AG04449 (cell line): ENCODE measurements at regions not wholly inside any gene's neighbourhood (a gene's known extent, or its start where the extent isn't known, plus 50 kb on each side); places are given as distances from the start of the nearest gene placed in this dataset.
A peak's percentile ranks its signal among the peaks of the same experiment; 100 is the strongest.

Experiments
- CTCF ChIA-PET: fragments of 350-600 bp; formaldehyde crosslinking; extraction: SDS; loops from one replicate; lab custom pipeline; 2021; ENCODE audit warnings: antibody characterized with exemption; lab: Yijun Ruan, JAX
- POLR2A ChIA-PET: fragments of 400-600, 350-600 bp; formaldehyde crosslinking; extraction: SDS; loops from one replicate; lab custom pipeline; 2020; ENCODE audit warnings: antibody characterized with exemption, inconsistent platforms; lab: Yijun Ruan, JAX
- DNase-seq: peaks from one replicate; pipeline ENCODE4 v3.0.0-alpha.2; 2010; ENCODE audit warnings: low read depth, low spot score
- H3K4me3 ChIP-seq: 2 replicates; pipeline ENCODE4 v1.5.1; 2011; ENCODE audit warnings: low read depth, mild to moderate bottlenecking, control low read depth, low read length
- CTCF ChIP-seq: IDR thresholded peaks from one replicate; pipeline ENCODE4 v1.5.1; 2011; ENCODE audit warnings: mild to moderate bottlenecking, moderate library complexity, low read length, control low read depth, inconsistent platforms; ENCODE audit not compliant: insufficient read depth; ENCODE audit errors: missing control alignments

GRCh38 chr5:167849874-167850273 is 441.6 kb upstream of the WWC1 start:
- CTCF ChIA-PET = interaction anchor here (0.6 to 1.0 kb wide), 2 partner anchors 24 to 446 kb away, joined by 3 to 4 read pairs; no protein-coding TSS in a partner anchor
- POLR2A ChIA-PET = no interaction called here
- TF ChIP-seq CTCF = no peak

DNA sequence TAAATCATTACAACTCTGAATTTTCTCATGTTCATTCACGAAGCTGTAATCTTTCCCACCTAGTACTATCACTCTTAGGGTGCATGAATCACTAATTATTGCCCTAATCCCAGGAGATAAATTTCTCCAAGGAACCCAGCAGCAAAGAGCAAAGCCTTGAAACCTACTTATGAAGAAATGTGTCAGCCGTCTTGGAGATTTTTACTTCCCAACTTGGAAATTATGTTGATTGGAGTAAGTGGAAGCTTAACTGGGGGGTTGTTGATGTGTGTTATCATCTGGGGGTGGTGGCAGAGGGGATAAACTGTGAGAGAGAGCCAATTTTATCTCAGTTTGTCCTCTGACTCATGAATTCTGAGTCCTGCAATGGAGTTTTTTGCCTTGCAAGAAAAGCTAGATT is 440.5 kb upstream of the WWC1 start:
- CTCF ChIA-PET = interaction anchor here (0.7 to 1.8 kb wide), 3 partner anchors 8 to 16 kb away, joined by 3 to 9 read pairs (median 3); no protein-coding TSS in a partner anchor
- H3K4me3 ChIP-seq = no peak overlapping the region
- TF ChIP-seq CTCF = no peak
- POLR2A ChIA-PET = interaction anchor here (0.6 to 1.1 kb wide), 2 partner anchors 95 to 100 kb away, joined by 3 to 5 read pairs; no protein-coding TSS in a partner anchor
- DNase-seq = no peak

More at GRCh38 chr5:167849874-167850273, 441.6 kb upstream of the WWC1 start:
- H3K4me3 ChIP-seq = no peak overlapping the region
- no peak for DNase-seq

- TF ChIP-seq CTCF = no peak
- no peak overlapping the region for H3K4me3 ChIP-seq
- POLR2A ChIA-PET = interaction anchor here (1.1 kb wide), 1 partner anchor 94 kb away, joined by 5 read pairs; no protein-coding TSS in a partner anchor
- no peak for DNase-seq
- CTCF ChIA-PET = interaction anchor here (0.7 to 1.8 kb wide), 5 partner anchors 9 to 270 kb away, joined by 3 to 9 read pairs (median 4); no protein-coding TSS in a partner anchor
Measured at GRCh38 chr5:167851416-167851815, 440.0 kb upstream of the WWC1 start.

GRCh38 chr5:167852515-167852914 is 438.9 kb upstream of the WWC1 start:
- DNase-seq = no peak
- no peak for TF ChIP-seq CTCF
- no peak overlapping the region for H3K4me3 ChIP-seq
- ChIA-PET CTCF (interaction anchor here (0.6 to 1.5 kb wide), 4 partner anchors 9 to 271 kb away, joined by 3 to 4 read pairs (median 3); no protein-coding TSS in a partner anchor), POLR2A (no interaction called here)

- peak; percentile 90 for DNase-seq
- ChIA-PET POLR2A (interaction anchor here (0.7 kb wide), 1 partner anchor 43 kb away, joined by 3 read pairs; no protein-coding TSS in a partner anchor), CTCF (interaction anchor here (0.9 to 1.4 kb wide), 3 partner anchors 13 to 131 kb away, joined by 3 read pairs; no protein-coding TSS in a partner anchor)
- no peak overlapping the region for H3K4me3 ChIP-seq
- no peak for TF ChIP-seq CTCF
Measured at GRCh38 chr5:167853421-167853820, 438.0 kb upstream of the WWC1 start.

DNA sequence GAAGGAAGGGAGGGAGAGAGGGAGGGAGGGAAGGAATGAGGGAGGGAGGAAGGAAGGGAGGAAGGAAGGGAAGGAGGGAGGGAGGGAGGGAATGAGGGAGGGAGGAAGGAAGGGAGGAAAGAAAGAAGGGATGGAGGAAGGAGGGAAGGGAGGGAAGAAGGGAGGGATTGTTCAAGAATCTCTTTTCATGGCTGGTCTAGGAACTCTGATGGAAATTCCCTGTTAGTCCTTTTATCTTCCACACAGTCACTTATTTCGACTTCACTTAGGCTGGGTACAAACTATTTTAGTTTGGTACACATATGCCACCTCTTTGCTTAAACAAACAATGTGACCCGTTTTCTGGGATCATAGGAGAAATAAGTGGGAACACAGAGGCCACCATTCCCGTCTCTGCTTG is 435.6 kb upstream of the WWC1 start:
- no peak for DNase-seq
- TF ChIP-seq CTCF = no peak
- ChIA-PET POLR2A (no interaction called here), CTCF (no interaction called here)
- no peak overlapping the region for H3K4me3 ChIP-seq
